ENCODE measurements at regions not wholly inside any gene's neighbourhood (a gene's known extent, or its start where the extent isn't known, plus 50 kb on each side); places are given as distances from the start of the nearest gene placed in this dataset.

GRCh38 chr20:60424267-60424902 is 466.2 kb downstream of the CDH26 start:
- DNase-seq (ENCODE audit: low spot score), result no peak

DNA sequence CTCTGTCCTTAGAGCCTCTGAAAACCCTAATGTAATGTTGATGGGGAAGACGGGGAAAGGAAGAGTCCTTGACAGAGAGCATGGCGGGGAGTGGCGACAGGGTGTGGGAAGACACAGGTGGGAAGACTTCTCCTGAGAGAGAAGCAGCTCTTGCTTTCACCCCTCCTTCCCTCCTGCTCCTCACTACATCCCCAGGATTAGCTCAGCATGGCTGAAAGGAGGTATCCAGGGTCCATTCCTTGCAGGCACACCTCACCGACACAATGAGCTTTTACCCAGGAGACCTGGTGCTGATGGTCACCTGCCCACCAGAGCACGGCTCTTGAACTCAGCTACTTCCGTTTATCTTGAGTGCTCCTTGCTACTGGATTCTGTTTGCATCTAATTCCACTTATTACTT is 469.3 kb downstream of the CDH26 start:
- DNase-seq (ENCODE audit: low spot score), result no peak

DNA sequence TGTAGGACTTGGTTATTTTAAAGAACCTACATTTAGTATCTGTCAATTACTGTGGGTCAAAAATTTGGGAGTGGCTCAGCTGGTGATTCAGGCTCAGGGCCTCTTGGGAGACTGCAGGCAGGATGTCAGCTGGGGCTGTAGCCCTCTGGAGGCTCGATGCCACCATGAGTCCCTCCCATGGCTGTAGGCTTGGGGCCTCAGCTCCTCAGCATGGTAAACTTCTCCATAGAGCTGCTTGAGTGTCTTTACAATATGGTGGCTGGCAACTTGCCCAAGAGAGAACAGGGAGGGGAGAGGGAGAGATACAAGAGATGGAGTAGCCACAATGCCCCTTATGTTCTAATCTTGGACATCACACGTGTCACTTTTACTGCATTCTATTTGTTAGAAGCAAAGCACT is 470.4 kb downstream of the CDH26 start:
- DNase-seq (ENCODE audit: low spot score), result no peak

DNA sequence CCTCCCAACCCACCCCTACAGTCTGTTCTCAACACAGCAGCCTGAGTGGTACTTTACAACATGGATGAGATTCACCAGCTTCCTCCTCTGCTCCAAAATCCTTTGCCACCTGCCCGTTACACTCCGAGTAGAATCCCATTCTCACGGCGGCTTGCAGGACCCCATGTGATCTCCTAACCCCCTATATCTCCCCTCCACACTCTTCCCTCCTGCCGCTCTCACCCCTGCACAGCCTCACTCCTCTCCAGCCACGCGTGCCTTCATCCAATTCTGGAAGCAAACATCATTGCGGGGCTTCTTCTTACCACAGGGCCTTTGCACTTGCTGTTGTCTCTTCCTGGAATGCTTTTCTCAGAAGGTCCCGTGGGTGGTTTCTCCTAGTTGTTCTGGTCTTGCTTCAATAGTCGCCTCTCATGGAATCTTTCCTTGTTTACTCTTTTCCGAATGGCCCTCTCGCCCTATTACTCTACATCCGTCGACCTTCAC is 472.3 kb downstream of the CDH26 start:
- DNase-seq (ENCODE audit: low spot score), result no peak

GRCh38 chr20:60431349-60431748 is 473.1 kb downstream of the CDH26 start:
- DNase-seq (ENCODE audit: low spot score), result no peak

- no peak for DNase-seq (ENCODE audit: low spot score)
These were observed 479.2 kb downstream of the CDH26 start for GRCh38 chr20:60437418-60437817.

DNA sequence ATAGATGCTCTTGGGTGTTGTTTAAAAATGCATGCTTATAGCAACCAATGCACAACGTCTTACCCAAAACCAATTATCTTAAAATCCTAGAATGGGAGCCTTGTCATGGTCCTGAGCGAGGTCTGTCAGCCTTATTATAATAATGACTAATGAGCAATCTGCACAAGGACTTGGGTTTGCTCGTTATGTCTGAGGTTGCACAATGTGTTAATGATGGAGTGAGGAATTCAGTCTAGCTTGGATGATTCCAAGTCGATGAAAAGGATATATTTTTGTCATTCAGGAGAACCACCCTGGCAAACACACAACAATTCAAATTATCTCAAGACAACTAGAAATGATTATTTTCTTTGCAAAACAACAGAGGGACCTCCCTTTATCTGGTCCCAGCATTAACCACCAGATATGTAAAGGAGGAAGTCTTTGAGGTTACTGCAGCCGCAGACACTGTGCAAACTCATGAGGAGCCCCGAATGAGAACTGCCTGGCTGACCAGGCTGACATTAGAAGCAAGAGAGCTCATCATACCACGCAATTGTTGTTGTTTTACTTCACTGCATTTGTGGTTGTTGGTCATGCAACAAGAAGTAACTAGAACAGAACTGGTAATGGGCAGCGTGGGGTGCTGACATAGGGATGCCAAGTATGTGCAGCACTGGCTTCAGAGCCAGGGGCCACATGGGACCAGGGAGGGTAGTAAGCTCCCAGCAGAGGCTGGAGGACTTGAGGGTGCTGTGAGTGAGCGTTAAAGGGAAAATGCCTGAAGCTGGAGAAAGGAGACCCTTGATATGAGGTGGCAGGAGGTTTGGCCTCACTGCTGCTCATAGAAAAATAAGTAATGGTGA is 488.3 kb downstream of the CDH26 start:
- DNase-seq (ENCODE audit: low spot score), result no peak

- DNase-seq (ENCODE audit: low spot score), result no peak
These were observed 489.5 kb downstream of the CDH26 start for GRCh38 chr20:60447703-60448102.

DNA sequence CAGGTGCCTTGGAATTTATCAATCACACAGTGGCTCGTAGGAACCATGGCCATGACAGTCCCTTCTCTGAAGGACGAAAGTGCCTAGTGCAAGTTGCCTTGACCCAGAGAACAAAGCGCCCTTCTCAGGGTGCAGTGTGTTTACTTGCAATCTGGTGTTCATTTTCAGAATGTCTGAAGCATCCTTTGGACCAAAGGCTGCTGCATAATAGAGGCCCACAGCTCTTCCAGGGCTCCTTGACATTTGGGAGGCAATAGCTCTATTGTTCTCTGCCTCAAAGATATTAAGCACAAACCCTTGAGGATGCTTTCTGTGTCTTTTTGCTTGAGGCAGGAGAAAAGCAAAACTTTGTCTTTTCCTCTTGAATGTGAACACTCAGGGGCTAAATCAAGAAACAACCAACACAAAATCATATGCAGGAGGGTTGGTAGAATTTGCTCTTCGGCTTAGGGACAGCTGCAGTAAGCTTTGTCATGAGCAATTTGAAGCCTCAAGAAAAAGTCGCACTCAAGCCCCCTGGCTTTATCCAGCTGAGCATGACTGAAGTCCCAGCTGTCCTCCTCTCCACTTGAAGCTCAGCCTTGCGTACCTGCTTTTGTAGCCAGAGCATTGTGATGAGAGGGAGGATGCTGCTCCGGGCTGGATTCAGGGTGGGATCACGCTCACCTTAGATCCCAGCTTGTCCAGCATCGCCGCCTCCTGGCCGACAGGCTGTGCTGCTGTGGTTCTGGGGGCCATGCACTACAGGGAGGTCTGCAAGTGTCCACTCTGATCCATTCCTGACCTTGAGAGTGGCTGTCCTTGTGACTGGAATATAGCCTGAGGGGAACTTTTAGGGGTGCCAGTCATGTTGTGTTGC is 495.4 kb downstream of the CDH26 start:
- no peak for DNase-seq (ENCODE audit: low spot score)

DNA sequence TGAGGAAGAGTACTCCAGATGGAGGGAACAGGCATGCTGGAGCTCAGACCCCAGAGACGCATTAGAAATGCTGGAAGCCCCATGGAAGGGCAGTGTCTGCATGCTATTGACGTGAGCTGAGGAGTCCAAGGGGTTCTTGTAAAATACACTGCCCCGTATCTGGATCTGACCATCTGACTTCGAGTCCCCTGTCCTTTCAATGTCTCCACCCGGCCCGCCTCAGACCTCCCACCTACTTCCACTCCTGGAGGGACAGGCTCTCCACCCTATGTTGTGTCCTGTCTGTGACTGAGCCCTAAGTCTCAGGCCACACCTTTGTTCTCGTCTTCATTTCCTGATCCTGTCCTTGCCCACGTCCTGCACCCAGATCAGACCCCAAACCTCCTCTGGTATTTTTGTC is 496.3 kb downstream of the CDH26 start:
- DNase-seq (ENCODE audit: low spot score), result no peak

DNA sequence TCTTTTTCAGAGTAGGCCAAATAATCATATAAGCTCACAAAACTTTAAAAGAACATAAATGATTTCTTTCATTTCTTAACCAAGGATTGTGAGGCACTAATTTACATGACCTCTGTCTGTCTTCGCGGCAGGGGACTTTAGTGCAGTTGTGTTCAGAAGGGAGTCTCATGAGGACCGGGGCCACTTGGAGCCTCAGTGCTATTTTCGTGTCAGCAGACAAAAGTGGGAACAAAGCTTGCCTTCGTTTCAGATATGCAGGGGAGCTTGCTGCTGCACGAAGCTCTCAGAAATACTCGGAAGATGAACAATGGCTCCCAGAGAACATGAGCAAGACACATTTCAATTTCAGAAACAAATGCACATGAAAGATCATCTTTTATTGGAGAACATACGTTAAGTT is 497.0 kb downstream of the CDH26 start:
- no peak for DNase-seq (ENCODE audit: low spot score)

DNA sequence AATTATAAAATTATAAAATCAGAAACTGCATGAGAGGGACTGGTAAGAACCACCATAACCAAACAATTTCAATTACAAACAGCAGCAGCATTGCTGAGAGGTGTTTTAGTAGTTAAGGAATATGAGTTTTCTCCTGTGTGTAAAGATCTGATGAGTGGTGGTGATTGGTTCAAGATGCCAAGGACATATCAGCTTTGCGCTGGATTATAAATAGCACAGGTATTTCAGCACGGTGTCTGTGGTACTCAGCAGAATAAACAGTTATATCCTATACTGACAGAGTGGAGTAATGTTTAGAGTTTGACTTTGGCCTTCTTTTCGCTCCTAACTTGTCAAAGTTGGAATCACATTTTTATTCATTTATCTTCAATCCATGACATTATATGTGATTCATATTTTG is 501.0 kb downstream of the CDH26 start:
- DNase-seq (ENCODE audit: low spot score), result no peak

GRCh38 chr20:60461993-60462392 is 503.8 kb downstream of the CDH26 start:
- DNase-seq (ENCODE audit: low spot score), result no peak

DNA sequence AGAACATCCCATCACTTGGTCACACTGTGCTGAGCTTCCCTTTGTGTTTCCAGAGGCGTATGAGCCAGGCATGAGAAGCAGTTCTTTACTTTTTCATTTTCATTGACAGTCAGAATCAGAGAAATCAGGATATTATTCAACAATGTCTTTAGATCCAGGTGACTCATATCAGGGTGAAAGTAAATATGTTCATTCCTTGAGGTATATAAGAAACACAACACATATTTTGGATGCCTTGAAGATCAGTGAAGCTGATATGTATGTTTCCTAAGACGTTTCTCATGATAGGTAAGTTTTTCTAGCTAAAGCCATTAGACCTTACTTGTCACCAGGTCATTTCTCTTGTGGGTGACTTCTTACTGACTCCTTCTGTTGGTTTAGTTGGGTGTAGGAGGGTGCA is 505.6 kb downstream of the CDH26 start:
- no peak for DNase-seq (ENCODE audit: low spot score)

GRCh38 chr20:60465439-60465838 is 507.2 kb downstream of the CDH26 start:
- DNase-seq (ENCODE audit: low spot score), result no peak

GRCh38 chr20:60465993-60466686 is 507.9 kb downstream of the CDH26 start:
- no peak for DNase-seq (ENCODE audit: low spot score)

GRCh38 chr20:60466687-60467022 is 508.4 kb downstream of the CDH26 start:
- DNase-seq (ENCODE audit: low spot score), result no peak

DNA sequence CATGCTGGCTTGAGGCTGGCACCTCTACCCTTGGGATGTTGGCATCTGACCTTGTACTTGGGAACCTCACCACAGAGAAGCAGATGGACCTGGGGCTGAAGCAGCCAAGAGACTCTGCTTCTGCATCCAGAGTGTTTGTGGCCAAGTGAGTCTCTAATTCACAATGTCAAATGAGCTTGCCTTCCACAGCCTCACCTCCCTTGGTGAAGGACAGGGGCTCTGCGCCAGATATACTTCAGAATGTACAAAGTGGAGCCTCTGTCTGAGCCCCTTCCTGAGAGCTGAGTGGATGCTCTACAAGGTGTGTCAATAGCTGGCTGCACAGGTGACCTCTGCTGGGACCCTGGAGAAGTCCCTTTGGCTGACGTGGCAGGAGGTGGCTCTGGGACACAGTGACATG is 508.9 kb downstream of the CDH26 start:
- no peak for DNase-seq (ENCODE audit: low spot score)

DNA sequence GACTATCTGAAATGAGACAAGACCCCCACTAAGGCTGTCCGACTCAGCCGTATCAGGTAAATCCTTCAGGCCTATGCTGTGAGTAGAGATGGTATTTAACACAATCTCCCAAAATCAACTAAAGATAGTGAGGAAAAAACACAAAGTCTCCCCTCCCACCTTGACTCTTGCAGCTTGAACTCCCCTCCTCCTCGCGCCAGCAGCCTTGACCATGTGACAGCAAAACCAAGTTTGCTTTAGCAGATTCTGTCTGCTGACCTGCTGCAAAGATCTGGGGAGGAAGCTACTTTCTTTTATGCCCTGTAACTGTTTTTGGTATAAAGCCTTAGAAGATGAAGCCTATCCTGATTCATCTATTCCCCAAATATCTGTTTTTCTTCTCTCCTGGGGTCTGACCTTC is 509.5 kb downstream of the CDH26 start:
- DNase-seq (ENCODE audit: low spot score), result no peak

DNA sequence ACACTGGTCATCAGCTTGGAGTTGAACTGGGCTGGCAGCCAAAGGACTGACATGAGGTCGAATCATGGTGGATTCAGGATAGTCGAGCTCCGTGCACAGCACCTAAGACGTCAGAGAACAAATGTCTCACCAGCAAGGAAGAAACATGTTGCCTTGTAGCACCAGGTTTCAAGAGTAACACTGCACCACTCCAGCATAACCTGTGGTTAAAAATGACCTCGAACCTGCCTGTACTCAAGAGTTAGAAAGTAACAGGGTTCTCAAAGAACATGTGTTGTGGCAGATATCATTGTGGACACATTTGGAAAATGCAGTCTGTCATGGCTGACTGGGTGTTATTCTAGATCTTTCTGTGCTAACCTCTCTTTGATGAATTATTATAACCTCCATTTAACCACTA is 511.6 kb downstream of the CDH26 start:
- no peak for DNase-seq (ENCODE audit: low spot score)

DNA sequence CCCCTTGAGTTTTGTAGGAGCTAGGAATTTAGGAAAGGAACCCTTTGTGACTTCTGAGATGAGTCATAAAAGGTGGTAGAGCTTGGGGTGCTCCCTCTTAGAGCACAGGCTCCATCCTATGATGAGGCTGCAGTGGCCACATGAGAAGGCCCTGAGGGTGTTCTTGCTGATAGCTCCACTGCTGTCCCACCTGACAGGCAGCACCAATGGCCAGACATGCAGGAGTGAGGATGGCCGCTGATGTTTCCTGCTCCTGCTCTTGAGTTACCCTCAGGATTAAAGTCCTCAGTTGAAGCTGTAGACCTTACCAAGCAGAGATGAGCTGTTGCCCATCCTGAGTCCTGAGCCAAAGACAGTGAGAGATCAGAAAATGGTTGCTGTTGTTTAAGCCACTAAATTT is 512.1 kb downstream of the CDH26 start:
- DNase-seq (ENCODE audit: low spot score), result no peak

GRCh38 chr20:60473211-60473610 is 515.0 kb downstream of the CDH26 start:
- no peak for DNase-seq (ENCODE audit: low spot score)

Measured in ureter (tissue), 1 donor.